WI38 (cell line): ENCODE measurements at regions not wholly inside any gene's neighbourhood (a gene's known extent, or its start where the extent isn't known, plus 50 kb on each side); places are given as distances from the start of the nearest gene placed in this dataset.

Experiments used
- H3K4me3 ChIP-seq: 2 replicates; pipeline ENCODE4 v1.5.1; 2011; ENCODE audit warnings: low read depth, mild to moderate bottlenecking, control low read depth, low read length
- CTCF ChIP-seq: IDR thresholded peaks from 2 replicates; pipeline ENCODE4 v1.5.1; 2012; ENCODE audit warnings: low read depth, mild to moderate bottlenecking, control low read depth, low read length

- no peak overlapping the region for H3K4me3 ChIP-seq
- TF ChIP-seq CTCF, result no peak
Observed at GRCh38 chr14:58829594-58829993, 191.8 kb downstream of the DACT1 start.

- no peak for TF ChIP-seq CTCF
- H3K4me3 ChIP-seq, result no peak overlapping the region
Observed at GRCh38 chr14:58830121-58830520, 192.4 kb downstream of the DACT1 start.

- TF ChIP-seq CTCF, result no peak
- H3K4me3 ChIP-seq, result no peak overlapping the region
Observed at GRCh38 chr14:58832095-58832521, 194.3 kb downstream of the DACT1 start.

GRCh38 chr14:58833634-58834378 lies 196.0 kb downstream of the DACT1 start:
- H3K4me3 ChIP-seq, result no peak overlapping the region
- no peak for TF ChIP-seq CTCF

GRCh38 chr14:58836303-58836974 lies 198.7 kb downstream of the DACT1 start:
- TF ChIP-seq CTCF, result no peak
- H3K4me3 ChIP-seq, result no peak overlapping the region

GRCh38 chr14:58839233-58839632 lies 201.5 kb downstream of the DACT1 start:
- TF ChIP-seq CTCF, result no peak
- no peak overlapping the region for H3K4me3 ChIP-seq

- no peak for TF ChIP-seq CTCF
- H3K4me3 ChIP-seq, result no peak overlapping the region
Observed at GRCh38 chr14:58844544-58844943, 206.8 kb downstream of the DACT1 start.
